GM23248 (cell line): ENCODE measurements at regions not wholly inside any gene's neighbourhood (a gene's known extent, or its start where the extent isn't known, plus 50 kb on each side); places are given as distances from the start of the nearest gene placed in this dataset.

Experiments
- DNase-seq: peaks from one replicate; pipeline ENCODE4 v3.0.0-alpha.2; 2015
- H2AFZ ChIP-seq: fragments of 200-600 bp; sonication (generic); 2 replicates; pipeline ENCODE4 v1.6.1; 2016; ENCODE audit warnings: antibody characterized with exemption
- H3F3A ChIP-seq: fragments of 200-600 bp; sonication (generic); 2 replicates; pipeline ENCODE4 v1.6.1; 2016; ENCODE audit warnings: mild to moderate bottlenecking, antibody characterized with exemption, mixed run types; ENCODE audit not compliant: insufficient read depth
- H3K27ac ChIP-seq: fragments of 200-600 bp; sonication (generic); 2 replicates; pipeline ENCODE4 v1.5.1; 2016; ENCODE audit warnings: mild to moderate bottlenecking
- H3K27me3 ChIP-seq: fragments of 200-600 bp; sonication (generic); replicated peaks from 2 replicates; pipeline ENCODE4 v1.6.1; 2016; ENCODE audit warnings: mild to moderate bottlenecking; ENCODE audit not compliant: insufficient read depth
- H3K36me3 ChIP-seq: fragments of 200-600 bp; sonication (generic); 2 replicates; pipeline ENCODE4 v1.6.1; 2016; ENCODE audit warnings: low read depth, mild to moderate bottlenecking
- H3K4me1 ChIP-seq: fragments of 200-600 bp; sonication (generic); 2 replicates; pipeline ENCODE4 v1.6.1; 2016; ENCODE audit warnings: mild to moderate bottlenecking; ENCODE audit not compliant: insufficient read depth
- H3K4me2 ChIP-seq: fragments of 200-600 bp; sonication (generic); one replicate; pipeline ENCODE4 v1.6.1; 2016; ENCODE audit warnings: mild to moderate bottlenecking; ENCODE audit not compliant: unreplicated experiment
- H3K4me3 ChIP-seq: fragments of 200-600 bp; sonication (generic); 2 replicates; pipeline ENCODE4 v1.5.1; 2016; ENCODE audit warnings: mild to moderate bottlenecking
- H3K79me2 ChIP-seq: fragments of 200-600 bp; sonication (generic); 2 replicates; pipeline ENCODE4 v1.6.1; 2016; ENCODE audit warnings: mild to moderate bottlenecking; ENCODE audit not compliant: insufficient read depth
- H3K9ac ChIP-seq: fragments of 200-600 bp; sonication (generic); 2 replicates; pipeline ENCODE4 v1.6.1; 2016; ENCODE audit warnings: mild to moderate bottlenecking
- H3K9me2 ChIP-seq: fragments of 200-600 bp; sonication (generic); 2 replicates; pipeline ENCODE4 v1.6.1; 2016; ENCODE audit warnings: mixed run types, mild to moderate bottlenecking, moderate library complexity; ENCODE audit not compliant: insufficient read depth
- H3K9me3 ChIP-seq: fragments of 200-600 bp; sonication (generic); one replicate; pipeline ENCODE4 v1.6.1; 2017; ENCODE audit warnings: low read depth
- H4K20me1 ChIP-seq: fragments of 200-600 bp; sonication (generic); 2 replicates; pipeline ENCODE4 v1.6.0; 2016; ENCODE audit not compliant: insufficient read depth
- EZH2 ChIP-seq: fragments of 200-600 bp; sonication (generic); IDR thresholded peaks from 2 replicates; pipeline ENCODE4 v1.6.1; 2018; ENCODE audit warnings: antibody characterized with exemption, mild to moderate bottlenecking; ENCODE audit not compliant: insufficient read depth, poor library complexity, severe bottlenecking
- EZH2phosphoT487 ChIP-seq: fragments of 200-600 bp; sonication (generic); IDR thresholded peaks from 2 replicates; pipeline ENCODE4 v1.6.1; 2018; ENCODE audit warnings: antibody characterized with exemption, moderate library complexity, mild to moderate bottlenecking, low read depth; ENCODE audit not compliant: insufficient read depth
- WGBS, 2 experiments: methylation state at CpG; one replicate each; pipeline ENCODE4 v1.1.6; 2015 to 2017; ENCODE audit warnings: low lambda C conversion rate in 2 of 2, low coverage in 1 of 2; ENCODE audit errors: missing lambda C conversion rate in 2 of 2; 5-methylcytosine and 5-hydroxymethylcytosine counted together
- in situ Hi-C: fragments of 300-500 bp; cut with MboI; formaldehyde crosslinking; loops from 2 replicates; pipeline ENCODE4 v1.15.0; 2020

DNA sequence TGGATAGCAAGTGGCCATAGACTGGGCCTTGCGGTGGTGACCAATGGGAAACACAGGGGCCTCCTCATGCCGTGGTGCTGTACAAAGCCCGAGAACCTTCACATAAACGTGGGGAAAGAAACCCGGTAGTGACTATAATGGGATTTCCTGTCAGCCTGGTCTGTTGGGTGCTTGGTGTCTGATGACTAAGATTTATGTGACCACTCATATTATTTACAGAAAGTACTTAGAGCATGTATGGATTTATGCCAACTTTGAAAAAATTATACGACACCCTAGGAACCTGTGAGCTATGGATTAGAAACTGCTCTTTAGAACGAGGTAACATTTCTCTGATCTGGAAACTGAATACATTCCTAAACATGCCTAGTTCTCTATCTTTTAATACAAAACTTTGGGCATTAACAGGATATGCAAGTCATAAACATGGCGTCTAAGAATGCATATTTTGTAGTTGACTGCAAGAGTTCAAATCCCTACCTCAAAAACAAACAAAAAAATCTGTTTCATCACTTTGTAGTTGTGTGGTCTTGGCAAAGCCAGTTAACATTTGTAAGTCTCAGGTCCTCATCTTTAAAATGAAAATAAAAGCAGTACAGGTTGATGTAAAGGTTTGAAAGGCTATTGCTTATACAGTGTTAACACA, 85.4 kb downstream of the TMEM167A start:
- H3K9me2 ChIP-seq: no peaks in the 10 kb centered on the region
- no peak overlapping the region for H3K9ac ChIP-seq
- H3K4me2 ChIP-seq: no peak overlapping the region
- 73 to 80% methylated on average over 8 of the region's 8 CpGs for whole genome bisulfite sequencing, 2 experiments
- in situ Hi-C loops: no loop called here
- H3F3A ChIP-seq: no peaks in the 10 kb centered on the region
- no peaks in the 10 kb centered on the region for H3K79me2 ChIP-seq
- no peaks in the 10 kb centered on the region for H3K27me3 ChIP-seq
- TF ChIP-seq EZH2 (no peak), EZH2phosphoT487 (no peak)
- H4K20me1 ChIP-seq: no peaks in the 10 kb centered on the region
- no peak overlapping the region for H3K4me3 ChIP-seq
- H2AFZ ChIP-seq: no peak overlapping the region
- no peak for DNase-seq
- no peak overlapping the region for H3K27ac ChIP-seq
- H3K9me3 ChIP-seq: no peaks in the 10 kb centered on the region
- H3K4me1 ChIP-seq: no peaks in the 10 kb centered on the region
- H3K36me3 ChIP-seq: no peaks in the 10 kb centered on the region

- no peaks in the 10 kb centered on the region for H3K9me3 ChIP-seq
- no peak overlapping the region for H3K4me3 ChIP-seq
- no peaks in the 10 kb centered on the region for H3K27me3 ChIP-seq
- H3K9me2 ChIP-seq: no peaks in the 10 kb centered on the region
- DNase-seq: no peak
- 87 to 90% methylated on average over 4 of the region's 4 CpGs for WGBS, 2 experiments
- TF ChIP-seq EZH2phosphoT487 (no peak), EZH2 (no peak)
- H3K36me3 ChIP-seq: no peaks in the 10 kb centered on the region
- H3K27ac ChIP-seq: no peak overlapping the region
- no peaks in the 10 kb centered on the region for H3K79me2 ChIP-seq
- H3K9ac ChIP-seq: no peak overlapping the region
- no peaks in the 10 kb centered on the region for H3F3A ChIP-seq
- no peaks in the 10 kb centered on the region for H4K20me1 ChIP-seq
- in situ Hi-C loops: no loop called here
- H3K4me1 ChIP-seq: no peaks in the 10 kb centered on the region
- H2AFZ ChIP-seq: no peak overlapping the region
- no peak overlapping the region for H3K4me2 ChIP-seq
Measured at GRCh38 chr5:82991059-82991458, 86.1 kb downstream of the TMEM167A start.

- no peak for DNase-seq
- Histone ChIP-seq H4K20me1 (no peaks in the 10 kb centered on the region), H3K4me1 (no peaks in the 10 kb centered on the region), H3K27ac (no peak overlapping the region), H3K4me3 (no peak overlapping the region), H2AFZ (no peak overlapping the region), H3K9me3 (no peaks in the 10 kb centered on the region), H3K27me3 (no peaks in the 10 kb centered on the region), H3K9ac (no peak overlapping the region), H3F3A (no peaks in the 10 kb centered on the region), H3K79me2 (no peaks in the 10 kb centered on the region), H3K9me2 (no peaks in the 10 kb centered on the region), H3K36me3 (no peaks in the 10 kb centered on the region), H3K4me2 (no peak overlapping the region)
- TF ChIP-seq EZH2: no peak
- no peak for TF ChIP-seq EZH2phosphoT487
- 71 to 80% methylated on average over 2 of the region's 2 CpGs for WGBS, 2 experiments
- in situ Hi-C loops: no loop called here
Measured at GRCh38 chr5:82987188-82987587, 90.0 kb downstream of the TMEM167A start.

DNA sequence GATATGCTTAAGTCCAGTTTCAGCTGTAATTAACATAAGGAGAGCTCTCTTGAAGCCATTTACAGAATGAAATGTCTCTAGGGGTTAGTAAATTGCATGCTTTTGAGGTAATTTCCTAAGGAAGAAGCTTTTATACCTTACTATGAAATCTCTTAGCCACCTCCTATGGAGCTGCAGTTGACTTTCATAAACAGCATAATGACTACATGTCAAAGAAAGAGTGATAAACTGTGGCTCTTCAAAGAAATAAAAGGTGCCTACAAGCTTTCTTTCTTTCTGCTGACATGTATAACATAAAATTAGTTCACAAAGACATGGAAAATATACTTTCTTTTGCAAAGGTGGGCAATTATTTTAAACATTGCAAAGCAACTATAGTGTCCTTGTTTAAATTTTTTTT, 90.8 kb downstream of the TMEM167A start:
- TF ChIP-seq EZH2 (no peak), EZH2phosphoT487 (no peak)
- H3K9me2 ChIP-seq: no peaks in the 10 kb centered on the region
- no peak overlapping the region for H3K4me2 ChIP-seq
- no peaks in the 10 kb centered on the region for H3F3A ChIP-seq
- in situ Hi-C loops: no loop called here
- H3K4me3 ChIP-seq: no peak overlapping the region
- no peaks in the 10 kb centered on the region for H4K20me1 ChIP-seq
- H3K27me3 ChIP-seq: no peaks in the 10 kb centered on the region
- no peak overlapping the region for H2AFZ ChIP-seq
- H3K4me1 ChIP-seq: no peaks in the 10 kb centered on the region
- no peaks in the 10 kb centered on the region for H3K79me2 ChIP-seq
- H3K9me3 ChIP-seq: no peaks in the 10 kb centered on the region
- no peaks in the 10 kb centered on the region for H3K36me3 ChIP-seq
- DNase-seq: no peak
- H3K27ac ChIP-seq: no peak overlapping the region
- no peak overlapping the region for H3K9ac ChIP-seq

DNA sequence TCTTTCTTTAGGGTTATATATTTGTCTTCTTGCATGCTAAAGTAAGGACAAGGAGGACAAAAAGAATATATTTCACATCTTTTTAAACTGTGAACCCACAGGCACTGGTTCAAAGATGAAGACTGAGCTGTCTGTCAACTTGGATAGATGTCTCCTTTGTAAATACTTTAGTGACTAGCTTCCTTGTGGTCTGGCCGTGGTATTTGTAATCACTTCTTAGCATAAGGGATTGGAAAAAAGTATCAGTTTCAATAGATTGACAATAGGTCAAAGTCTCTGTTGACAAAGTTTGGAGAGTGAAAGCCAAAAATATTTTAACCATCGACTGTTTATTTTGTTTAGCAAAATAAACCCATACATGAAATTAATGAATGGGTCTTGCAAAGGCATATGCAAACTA, 91.4 kb downstream of the TMEM167A start:
- 53 to 60% methylated on average over 2 of the region's 2 CpGs for WGBS, 2 experiments
- Histone ChIP-seq H3K9me2 (no peaks in the 10 kb centered on the region), H3K9ac (no peak overlapping the region), H3K4me1 (no peaks in the 10 kb centered on the region), H3K9me3 (no peaks in the 10 kb centered on the region), H2AFZ (no peak overlapping the region), H4K20me1 (no peaks in the 10 kb centered on the region), H3K79me2 (no peaks in the 10 kb centered on the region), H3K27ac (no peak overlapping the region), H3K27me3 (no peaks in the 10 kb centered on the region), H3K36me3 (no peaks in the 10 kb centered on the region), H3F3A (no peaks in the 10 kb centered on the region), H3K4me3 (no peak overlapping the region), H3K4me2 (no peak overlapping the region)
- no peak for DNase-seq
- in situ Hi-C loops: no loop called here
- TF ChIP-seq EZH2phosphoT487: no peak
- no peak for TF ChIP-seq EZH2
